ENCODE measurements at regions not wholly inside any gene's neighbourhood (a gene's known extent, or its start where the extent isn't known, plus 50 kb on each side); places are given as distances from the start of the nearest gene placed in this dataset.

- no peak for TF ChIP-seq CTCF (IDR thresholded peaks at IDR 0.05)
- no peak for TF ChIP-seq POLR2AphosphoS5 (IDR thresholded peaks at IDR 0.05)
Measured at GRCh38 chr6:90643381-90643780, 56.5 kb upstream of the MAP3K7 start.

All from breast epithelium (tissue), 3 donors.